SK-N-MC (cell line): ENCODE measurements at regions not wholly inside any gene's neighbourhood (a gene's known extent, or its start where the extent isn't known, plus 50 kb on each side); places are given as distances from the start of the nearest gene placed in this dataset.
"Not testable (repeated sequence)": the region's sequence is repeated elsewhere in the genome, so short reads cannot be mapped to it uniquely, and the experiment has no call there.

Source experiments
- EZH2 ChIP-seq: fragments of 200-600 bp; sonication (generic); IDR thresholded peaks from one replicate; pipeline ENCODE4 v1.6.1; 2017; ENCODE audit warnings: antibody characterized with exemption
- POLR2AphosphoS5 ChIP-seq: IDR thresholded peaks from 2 replicates; pipeline ENCODE4 v1.6.1; 2012; ENCODE audit warnings: mild to moderate bottlenecking, low read depth, low read length, borderline replicate concordance

- TF ChIP-seq POLR2AphosphoS5, EZH2: not testable (repeated sequence)
Observed at GRCh38 chr9:94441146-94441545, 112.7 kb upstream of the NUTM2F start.
